ENCODE measurements at regions not wholly inside any gene's neighbourhood (a gene's known extent, or its start where the extent isn't known, plus 50 kb on each side); places are given as distances from the start of the nearest gene placed in this dataset.
A peak's percentile ranks its signal among the peaks of the same experiment; 100 is the strongest.

- CTCF ChIA-PET = interaction anchor here (0.6 to 1.0 kb wide), 5 partner anchors 16 to 1712 kb away, joined by 3 to 5 read pairs (median 3); no protein-coding TSS in a partner anchor
- no peak for TF ChIP-seq CTCF (conservative IDR thresholded peaks at IDR 0.05; ENCODE audit: low read depth)
- POLR2A ChIA-PET (ENCODE audit: low non-redundant PET) = no interaction called here
- no peak overlapping the region for H3K27ac ChIP-seq
- no peak for DNase-seq (ENCODE audit: low spot score)
Measured at GRCh38 chrX:140917354-140918115, 84.9 kb upstream of the SPANXB1 start.

DNA sequence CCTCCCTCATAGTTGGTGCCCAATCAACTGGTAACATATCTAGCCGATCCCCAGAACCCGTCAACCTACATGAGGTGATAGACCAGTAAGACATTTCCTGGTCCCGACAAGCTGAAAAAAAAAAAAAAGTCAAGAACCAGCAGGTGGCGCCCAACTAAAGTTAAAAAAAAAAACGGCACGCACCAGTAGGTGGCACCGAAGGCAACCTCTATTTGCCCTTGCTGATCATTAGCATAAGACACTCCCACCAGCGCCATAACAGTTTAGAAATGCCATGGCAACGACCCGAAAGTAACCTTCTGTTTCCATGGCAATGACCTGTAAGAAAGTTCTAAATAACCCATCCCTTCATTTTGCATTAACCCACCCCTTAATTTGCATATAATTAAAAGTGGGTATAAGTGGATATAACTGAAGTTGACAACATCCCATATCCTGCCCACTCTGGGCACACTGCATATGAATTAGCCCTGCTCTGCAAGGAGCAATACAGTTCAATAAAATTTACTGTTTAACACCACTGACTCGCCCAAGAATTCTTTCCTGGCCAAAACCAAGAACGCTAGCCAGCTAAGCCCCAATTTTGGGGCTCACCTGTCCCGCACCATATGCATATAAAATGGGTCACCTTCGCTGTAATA lies 83.9 kb upstream of the SPANXB1 start:
- ChIA-PET CTCF (interaction anchor here (0.6 to 1.4 kb wide), 6 partner anchors 15 to 1711 kb away, joined by 3 to 5 read pairs (median 4); no protein-coding TSS in a partner anchor), POLR2A (ENCODE audit: low non-redundant PET) (no interaction called here)
- H3K27ac ChIP-seq = no peak overlapping the region
- TF ChIP-seq CTCF (conservative IDR thresholded peaks at IDR 0.05; ENCODE audit: low read depth) = peak; percentile 43
- DNase-seq (ENCODE audit: low spot score) = peak; percentile 3

- CTCF ChIA-PET = interaction anchor here (0.6 kb wide), 1 partner anchor 453 kb away, joined by 4 read pairs; no protein-coding TSS in a partner anchor
- H3K27ac ChIP-seq = no peak overlapping the region
- POLR2A ChIA-PET (ENCODE audit: low non-redundant PET) = no interaction called here
- no peak for TF ChIP-seq CTCF (conservative IDR thresholded peaks at IDR 0.05; ENCODE audit: low read depth)
- no peak for DNase-seq (ENCODE audit: low spot score)
Measured at GRCh38 chrX:140920416-140920815, 82.0 kb upstream of the SPANXB1 start.

GRCh38 chrX:140923118-140923517 lies 79.3 kb upstream of the SPANXB1 start:
- ChIA-PET CTCF (no interaction called here), POLR2A (ENCODE audit: low non-redundant PET) (no interaction called here)
- no peak for TF ChIP-seq CTCF (conservative IDR thresholded peaks at IDR 0.05; ENCODE audit: low read depth)
- no peak for DNase-seq (ENCODE audit: low spot score)
- no peak overlapping the region for H3K27ac ChIP-seq

- ChIA-PET CTCF (interaction anchor here (0.6 kb wide), 1 partner anchor 104 kb away, joined by 3 read pairs; no protein-coding TSS in a partner anchor), POLR2A (ENCODE audit: low non-redundant PET) (no interaction called here)
- H3K27ac ChIP-seq = no peak overlapping the region
- DNase-seq (ENCODE audit: low spot score) = no peak
- no peak for TF ChIP-seq CTCF (conservative IDR thresholded peaks at IDR 0.05; ENCODE audit: low read depth)
Measured at GRCh38 chrX:140928739-140929138, 73.7 kb upstream of the SPANXB1 start.

GRCh38 chrX:140933016-140933415 lies 69.4 kb upstream of the SPANXB1 start:
- POLR2A ChIA-PET (ENCODE audit: low non-redundant PET) = no interaction called here
- CTCF ChIA-PET = interaction anchor here (1.0 kb wide), 1 partner anchor 15 kb away, joined by 3 read pairs; no protein-coding TSS in a partner anchor
- H3K27ac ChIP-seq = no peak overlapping the region

More at GRCh38 chrX:140933016-140933415, 69.4 kb upstream of the SPANXB1 start:
- no peak for DNase-seq (ENCODE audit: low spot score)
- no peak for TF ChIP-seq CTCF (conservative IDR thresholded peaks at IDR 0.05; ENCODE audit: low read depth)

Data from RWPE1 (cell line).